ENCODE measurements at regions not wholly inside any gene's neighbourhood (a gene's known extent, or its start where the extent isn't known, plus 50 kb on each side); places are given as distances from the start of the nearest gene placed in this dataset.
A peak's percentile ranks its signal among the peaks of the same experiment; 100 is the strongest.
"Not testable (repeated sequence)": the region's sequence is repeated elsewhere in the genome, so short reads cannot be mapped to it uniquely, and the experiment has no call there.

DNA sequence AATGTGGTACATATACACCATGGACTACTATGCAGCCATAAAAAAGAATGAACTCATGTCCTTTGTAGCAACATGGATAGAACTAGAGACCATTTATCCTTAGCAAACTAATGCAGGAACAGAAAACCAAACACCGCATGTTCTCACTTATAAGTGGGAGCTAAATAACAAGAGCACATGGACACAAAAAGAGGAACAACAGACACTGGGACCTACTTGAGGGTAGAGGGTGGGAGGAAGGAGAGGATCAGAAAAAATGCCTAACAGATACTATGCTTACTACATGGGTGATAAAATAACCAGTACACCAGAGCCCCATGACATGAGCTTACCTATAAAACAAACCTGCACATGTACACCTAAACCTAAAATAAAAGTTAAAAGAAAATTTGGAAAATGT, 82.0 kb upstream of the ADRB2 start:
- DNase-seq (ENCODE audit: low spot score): not testable (repeated sequence)

DNA sequence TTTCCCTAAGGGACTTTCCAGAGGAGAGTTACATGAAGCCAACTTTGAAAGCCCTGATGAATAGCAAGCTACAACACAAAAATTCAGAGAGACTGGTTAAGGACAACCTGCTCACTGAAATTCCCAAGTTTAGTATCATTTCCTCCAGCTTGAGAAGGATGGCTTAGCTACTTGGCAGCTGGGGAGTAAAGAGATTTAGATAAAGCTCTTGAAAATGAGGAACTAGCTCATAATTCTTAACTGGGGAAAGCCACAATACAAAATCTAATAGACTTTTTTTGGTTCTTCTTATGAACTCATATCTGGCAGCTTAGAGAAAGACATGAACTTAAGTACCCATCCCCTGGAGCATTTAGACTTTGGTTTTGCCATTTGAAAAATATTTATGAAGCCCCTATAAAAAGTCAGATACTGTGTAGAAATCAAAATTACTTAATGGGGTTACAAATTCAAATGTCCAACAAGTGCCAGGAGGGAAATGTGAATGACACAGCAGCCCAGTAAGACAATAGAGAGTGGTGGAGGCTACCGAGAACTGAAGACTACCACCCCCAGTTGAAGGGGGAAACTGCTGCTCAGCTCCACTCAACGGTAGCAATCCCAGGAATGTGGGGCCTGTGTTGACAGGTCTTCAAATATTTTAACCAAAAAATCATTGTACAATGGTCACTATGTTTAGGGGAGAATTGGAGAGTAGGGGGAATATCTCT, 79.4 kb upstream of the ADRB2 start:
- no peak for DNase-seq (ENCODE audit: low spot score)

DNA sequence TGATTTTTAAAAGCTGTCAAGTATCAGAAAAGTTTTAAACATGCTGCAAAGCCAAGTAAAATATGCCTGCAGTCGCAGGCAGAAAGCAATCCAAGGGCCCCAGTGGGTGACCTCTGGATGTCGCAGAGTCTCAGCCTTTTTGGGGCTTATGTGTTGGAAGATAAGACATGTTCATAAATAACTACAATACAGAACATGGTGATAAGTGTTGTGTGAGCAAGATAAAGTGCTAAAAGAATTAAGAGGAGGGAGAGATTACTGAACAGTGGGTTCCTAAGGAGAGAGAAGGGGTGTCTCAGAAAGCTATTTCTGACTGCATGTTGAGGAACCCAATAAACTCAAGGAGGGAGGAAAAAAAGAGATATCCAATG, 78.9 kb upstream of the ADRB2 start:
- no peak for DNase-seq (ENCODE audit: low spot score)

DNA sequence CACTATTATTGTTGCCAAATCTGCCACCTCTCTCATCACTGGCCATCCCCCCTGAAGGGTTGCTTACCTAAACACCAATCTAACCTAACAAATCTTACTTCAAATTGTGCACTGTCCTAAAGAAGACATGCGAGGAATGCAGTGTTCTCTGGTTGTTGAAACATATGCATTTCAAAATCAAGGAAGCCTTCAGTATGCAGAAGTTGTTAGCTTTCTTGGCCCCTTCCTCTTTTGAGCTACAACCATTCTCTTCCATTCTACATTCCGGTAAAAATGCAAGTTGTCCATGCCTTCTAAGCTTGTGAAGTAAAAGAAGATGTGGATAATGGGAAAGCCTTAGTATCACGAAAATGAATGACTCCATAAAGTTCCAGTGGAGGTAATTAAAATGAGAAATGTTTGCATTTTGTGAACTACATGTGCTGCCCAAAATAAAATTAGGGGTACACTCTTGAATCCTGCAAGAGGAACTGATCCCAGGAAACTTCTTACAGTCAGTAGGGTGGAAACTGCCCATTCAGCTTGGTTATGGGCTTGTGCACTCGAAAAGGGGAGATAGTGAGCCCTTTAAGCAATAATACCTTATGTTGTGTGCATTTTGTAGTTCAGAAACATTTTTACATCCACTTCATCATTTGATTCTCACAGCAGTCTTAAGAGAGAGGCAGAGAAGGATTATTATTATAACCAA, 77.6 kb upstream of the ADRB2 start:
- no peak for DNase-seq (ENCODE audit: low spot score)

- DNase-seq (ENCODE audit: low spot score): no peak
Measured at GRCh38 chr5:148750614-148751013, 75.8 kb upstream of the ADRB2 start.

DNA sequence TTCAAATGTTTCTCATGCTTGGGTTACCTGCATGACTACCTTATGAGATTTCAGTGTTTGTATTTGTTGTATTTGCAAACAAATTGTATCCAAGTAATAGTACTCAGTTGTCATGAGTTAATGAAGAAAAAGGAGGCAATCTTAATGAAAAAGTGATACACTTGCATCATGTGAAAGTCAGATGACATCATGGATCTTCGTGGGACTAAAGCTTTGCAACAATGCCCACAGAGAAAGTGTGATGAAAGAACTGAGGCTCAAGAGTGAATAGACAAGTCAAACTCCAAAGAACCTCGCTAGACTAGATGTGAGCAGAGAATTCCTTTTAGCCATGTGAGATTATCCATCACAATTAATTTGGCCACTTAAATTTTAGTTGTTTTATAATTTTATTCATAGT, 75.4 kb upstream of the ADRB2 start:
- no peak for DNase-seq (ENCODE audit: low spot score)

DNA sequence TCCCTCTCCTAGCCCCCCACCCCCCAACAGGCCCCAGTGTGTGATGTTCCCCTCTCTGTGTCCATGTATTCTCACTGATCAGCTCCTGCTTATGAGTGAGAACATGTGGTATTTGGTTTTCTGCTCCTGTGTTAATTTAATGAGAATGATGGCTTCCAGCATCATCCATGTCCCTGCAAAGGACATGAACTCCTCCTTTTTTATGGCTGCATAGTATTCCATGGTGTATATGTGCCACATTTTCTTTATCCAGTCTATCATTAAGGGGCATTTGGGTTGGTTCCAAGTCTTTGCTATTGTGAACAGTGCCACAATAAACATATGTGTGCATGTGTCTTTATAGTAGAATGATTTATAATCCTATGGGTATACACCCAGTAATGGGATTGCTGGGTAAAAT, 74.0 kb upstream of the ADRB2 start:
- DNase-seq (ENCODE audit: low spot score): not testable (repeated sequence)

DNA sequence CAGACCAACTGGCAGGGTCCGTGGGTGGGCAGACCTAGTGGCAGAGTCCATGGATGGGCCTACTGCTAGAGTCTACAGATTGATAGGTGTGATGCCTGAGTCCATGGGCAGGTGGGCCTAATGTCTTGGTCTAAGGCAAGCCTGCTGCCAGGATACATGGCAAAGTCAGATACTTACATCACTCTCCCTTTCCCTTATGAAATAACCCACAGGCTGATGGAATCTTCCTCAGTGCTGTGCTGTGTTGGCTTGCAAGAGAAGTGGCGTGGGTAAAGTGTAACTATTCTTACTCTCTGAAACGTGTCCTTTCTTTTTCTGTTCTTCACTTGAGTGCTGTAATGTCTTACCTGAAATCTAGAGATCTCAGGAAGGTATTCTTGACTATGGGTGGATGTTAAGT, 67.3 kb upstream of the ADRB2 start:
- DNase-seq (ENCODE audit: low spot score): no peak

- peak; percentile 32 for DNase-seq (ENCODE audit: low spot score)
Measured at GRCh38 chr5:148760945-148761638, 65.3 kb upstream of the ADRB2 start.

- no peak for DNase-seq (ENCODE audit: low spot score)
Measured at GRCh38 chr5:148763996-148764395, 62.4 kb upstream of the ADRB2 start.

- no peak for DNase-seq (ENCODE audit: low spot score)
Measured at GRCh38 chr5:148765061-148765460, 61.4 kb upstream of the ADRB2 start.

- no peak for DNase-seq (ENCODE audit: low spot score)
Measured at GRCh38 chr5:148768806-148769415, 57.5 kb upstream of the ADRB2 start.

- no peak for DNase-seq (ENCODE audit: low spot score)
Measured at GRCh38 chr5:148769941-148770340, 56.5 kb upstream of the ADRB2 start.

DNA sequence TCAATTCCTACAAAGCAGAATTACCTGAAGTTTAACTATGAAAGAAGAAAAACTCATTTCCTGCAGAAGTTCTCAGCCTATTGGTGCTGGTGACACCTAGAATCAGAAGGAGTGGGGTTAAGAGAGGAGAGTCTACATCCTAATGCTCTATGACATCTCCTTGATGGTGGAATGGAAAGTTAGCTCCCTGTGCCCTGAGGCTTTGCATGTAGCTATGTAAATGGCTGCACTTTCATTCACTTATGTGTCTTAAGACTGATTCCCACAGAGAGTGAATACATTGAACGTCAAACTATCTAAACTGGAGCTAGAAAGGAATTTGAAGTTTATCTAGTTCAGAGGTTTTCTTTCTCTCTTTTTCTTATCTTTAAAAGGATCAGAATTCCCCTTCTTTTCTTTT, 52.1 kb upstream of the ADRB2 start:
- no peak for DNase-seq (ENCODE audit: low spot score)

GRCh38 chr5:148776261-148776660, 50.1 kb upstream of the ADRB2 start:
- DNase-seq (ENCODE audit: low spot score): no peak

Data from activated CD4-positive, alpha-beta T cell treated with anti-CD3 and anti-CD28 coated beads, Interleukin-2, Interleukin-4, amounts not matched to agents 100 ng/mL and 50 ng/mL, durations not matched to agents 16 hours and 8 hours (primary cell).